Brain pericyte (primary cell): ENCODE measurements at regions not wholly inside any gene's neighbourhood (a gene's known extent, or its start where the extent isn't known, plus 50 kb on each side); places are given as distances from the start of the nearest gene placed in this dataset.
A peak's percentile ranks its signal among the peaks of the same experiment; 100 is the strongest.

Source experiments
- DNase-seq: peaks from one replicate; pipeline ENCODE4 v3.0.0-alpha.2; 2012; ENCODE audit warnings: low read depth, low spot score

DNA sequence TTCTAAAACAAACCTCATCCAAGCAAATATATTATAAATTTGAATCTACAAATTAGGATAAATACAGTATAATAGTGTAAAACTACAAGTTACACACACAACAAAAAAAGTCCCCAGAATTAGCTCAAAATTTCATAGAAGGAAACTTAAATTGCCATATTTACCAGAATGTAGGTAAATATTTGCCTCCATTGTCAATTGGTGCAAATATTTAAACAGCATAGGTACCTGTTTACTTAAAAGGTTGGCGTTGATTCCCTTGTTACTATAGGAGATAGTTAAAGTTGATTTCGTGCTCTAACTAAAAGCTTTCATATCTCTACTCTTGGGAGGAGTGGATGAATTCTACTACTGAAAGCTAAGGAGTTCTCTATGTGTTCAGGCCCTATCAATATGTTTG, 111.6 kb upstream of the TENT5A start:
- DNase-seq, result no peak

DNA sequence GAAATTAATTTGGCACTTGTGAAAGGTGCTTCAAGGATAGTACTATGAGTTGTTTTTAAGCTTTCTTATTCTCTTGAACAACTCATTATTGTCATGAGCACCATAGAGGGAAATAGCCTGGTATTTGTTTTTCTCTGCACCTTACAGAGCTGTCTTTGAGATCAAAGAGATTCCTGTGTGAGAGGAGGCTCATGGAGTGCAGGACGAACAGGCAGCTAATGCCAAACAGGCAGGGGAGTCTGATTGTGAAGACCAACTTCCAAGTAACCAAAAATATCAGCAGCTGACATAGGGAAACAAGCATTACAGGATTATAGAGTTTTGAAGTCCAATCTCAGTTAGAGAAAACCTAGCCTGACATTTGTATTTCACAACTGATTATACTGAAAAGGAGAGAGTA, 110.6 kb upstream of the TENT5A start:
- DNase-seq, result no peak

DNA sequence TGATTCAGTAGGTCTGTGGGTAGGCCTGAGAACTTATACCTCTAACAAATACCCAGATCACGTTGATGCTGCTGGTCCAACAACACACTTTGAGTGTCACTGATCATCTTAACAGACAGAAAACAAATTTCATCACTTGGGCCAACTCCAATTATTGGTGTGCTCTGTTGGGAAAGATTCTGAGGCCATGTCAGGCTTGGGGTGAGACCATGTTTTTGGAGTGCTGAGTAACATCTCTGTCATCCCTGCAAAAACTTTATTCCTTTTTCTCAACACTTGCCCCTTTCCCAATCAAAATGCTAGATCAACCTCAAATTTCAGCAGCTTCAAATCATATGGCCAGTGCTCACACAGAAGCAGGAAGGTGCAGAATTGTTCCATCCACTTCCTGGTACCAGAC, 108.8 kb upstream of the TENT5A start:
- no peak for DNase-seq

DNA sequence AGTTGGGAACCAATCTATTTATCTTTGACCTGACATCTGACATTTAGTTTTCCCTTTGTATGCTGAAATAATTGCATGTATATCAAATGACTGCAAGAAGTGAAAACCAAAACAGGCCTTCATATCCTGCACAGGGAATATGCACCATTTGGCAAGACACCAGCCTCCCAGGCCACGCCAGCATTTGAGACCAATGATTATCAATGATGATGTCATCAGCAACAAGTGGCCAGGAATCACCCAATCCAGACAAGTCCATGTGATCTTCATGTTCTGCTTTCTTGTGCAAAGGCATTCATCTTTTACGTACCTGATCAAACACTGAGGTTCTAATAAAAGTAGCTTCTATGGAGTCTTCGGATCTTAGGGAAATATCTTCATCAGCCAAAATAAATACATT, 107.4 kb upstream of the TENT5A start:
- no peak for DNase-seq

DNA sequence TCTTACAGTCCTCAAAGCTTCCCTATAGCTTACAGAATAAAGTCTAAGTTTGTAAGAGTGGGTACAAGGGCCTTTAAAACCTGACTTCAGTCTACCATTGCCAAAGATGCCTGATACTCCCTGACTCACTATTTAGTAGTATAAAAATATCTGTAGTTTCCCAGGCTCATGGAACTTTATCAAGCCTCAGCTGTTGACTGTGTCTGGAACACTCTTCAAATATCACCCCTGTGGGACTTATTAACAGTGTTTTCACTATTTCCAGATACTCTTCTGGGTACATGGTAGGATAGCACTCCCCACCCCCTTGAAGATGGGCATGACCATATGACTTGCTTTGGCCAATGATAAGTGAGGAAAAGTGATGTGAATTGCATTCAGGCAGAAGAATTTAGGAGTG, 105.3 kb upstream of the TENT5A start:
- no peak for DNase-seq

DNA sequence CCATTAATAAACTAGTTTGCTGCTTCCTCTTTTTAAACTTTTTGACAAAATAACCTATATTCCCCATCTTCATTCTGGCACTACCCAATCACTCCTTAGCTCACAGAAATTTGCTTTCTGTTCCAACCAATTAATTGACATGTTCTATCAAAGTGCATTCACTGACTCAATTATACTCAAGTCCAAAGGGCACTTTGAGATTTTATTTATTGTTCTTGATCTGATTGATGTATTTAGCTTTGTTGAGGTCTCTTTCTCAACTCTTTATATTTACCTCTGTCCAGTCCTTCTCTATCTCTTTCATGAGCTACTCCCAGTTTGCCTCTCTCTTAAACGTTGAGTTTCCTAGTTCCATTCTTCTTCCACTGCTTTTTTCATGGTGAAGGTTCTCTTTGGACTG, 104.4 kb upstream of the TENT5A start:
- no peak for DNase-seq

DNA sequence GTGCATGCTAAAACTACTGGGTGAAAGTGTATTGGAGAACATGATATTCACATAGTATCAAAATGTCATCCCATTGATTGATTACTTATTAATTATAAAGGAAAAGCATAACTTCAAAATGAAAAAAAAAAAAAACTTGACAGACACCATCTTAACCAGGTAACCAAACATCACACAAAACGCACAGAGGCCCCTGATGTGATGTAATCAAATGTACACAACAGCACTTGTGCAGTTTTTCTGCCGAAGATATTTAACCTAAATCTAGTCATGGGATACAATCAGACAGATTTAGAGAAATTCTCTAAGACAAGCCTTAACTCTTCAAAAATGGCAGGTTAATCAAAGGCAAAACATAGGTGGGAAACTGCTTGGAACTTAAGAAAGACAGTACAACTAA, 102.0 kb upstream of the TENT5A start:
- no peak for DNase-seq

DNA sequence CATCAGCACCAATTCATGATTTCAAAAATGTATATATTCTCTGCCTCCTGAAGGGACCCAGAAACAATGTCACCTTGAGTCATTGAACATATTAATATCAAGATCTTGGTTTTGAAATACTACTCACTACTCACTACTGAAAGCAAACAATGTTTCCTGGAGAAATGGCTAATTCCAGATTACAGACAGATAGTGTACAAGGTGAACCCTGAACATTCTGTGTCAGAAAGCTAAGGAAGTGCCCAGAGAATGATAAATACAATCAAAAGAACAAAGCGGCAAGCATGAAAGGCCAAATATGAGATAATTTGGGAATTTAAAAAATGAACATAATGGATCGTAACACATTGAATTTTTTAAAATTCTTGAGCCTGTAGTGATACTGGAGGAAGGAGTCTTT, 101.5 kb upstream of the TENT5A start:
- DNase-seq, result no peak

DNA sequence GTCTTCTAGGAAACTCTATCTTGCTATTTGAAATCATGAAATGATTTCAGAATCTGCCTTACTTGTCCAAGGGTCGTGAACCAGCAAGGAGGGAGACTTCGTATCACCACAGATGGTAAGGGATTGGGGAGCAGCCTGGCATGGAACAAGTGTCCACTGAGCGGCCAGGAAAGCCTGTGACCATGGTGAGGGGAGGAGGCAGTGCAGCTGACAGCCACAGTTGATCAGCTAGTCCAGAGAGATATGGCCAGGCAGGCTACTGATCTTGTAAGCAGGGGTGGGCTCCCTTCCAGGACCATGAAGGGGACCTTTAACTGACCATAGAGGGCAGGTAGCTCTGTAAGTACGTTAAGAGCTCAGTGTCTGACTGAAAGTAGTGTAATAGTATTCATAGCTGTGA, 96.8 kb upstream of the TENT5A start:
- no peak for DNase-seq

DNA sequence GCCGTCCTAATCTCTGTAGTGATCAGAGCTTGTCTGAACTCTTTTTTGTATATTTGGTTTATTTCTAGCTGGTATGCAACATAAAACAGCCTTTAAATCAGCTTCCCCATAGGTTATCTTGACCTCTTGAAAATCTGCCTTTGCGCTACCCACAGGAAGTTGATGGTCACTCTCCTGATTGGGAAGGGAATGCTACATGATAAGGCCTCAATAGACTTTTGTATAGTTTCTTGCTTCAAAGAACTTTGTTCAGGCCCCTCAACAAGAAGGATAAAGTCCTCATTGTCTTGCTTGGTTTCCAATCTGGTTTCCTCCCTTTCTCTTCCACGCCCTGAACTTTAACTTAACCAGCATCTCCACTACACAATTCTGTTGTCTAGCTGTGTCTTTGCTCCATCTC, 95.4 kb upstream of the TENT5A start:
- DNase-seq, result no peak

DNA sequence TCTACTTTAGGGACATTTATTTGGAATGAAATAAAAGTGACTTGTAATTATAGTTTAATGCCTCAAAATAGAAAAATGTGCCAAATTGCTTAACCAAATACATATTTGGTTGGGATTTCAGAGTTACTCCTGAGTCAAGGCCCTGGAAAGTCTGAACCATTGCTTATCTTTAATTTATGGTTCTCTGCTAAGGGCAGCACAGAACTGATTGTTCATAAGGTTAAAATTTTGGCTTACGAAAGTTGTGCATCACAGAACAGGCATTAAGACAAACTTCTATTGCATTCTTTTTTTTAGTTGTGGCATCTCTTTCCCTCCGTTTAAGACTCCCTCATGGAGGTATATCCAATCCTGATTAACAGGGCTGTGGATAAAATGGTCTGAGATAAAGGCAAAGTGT, 92.2 kb upstream of the TENT5A start:
- DNase-seq, result no peak

DNA sequence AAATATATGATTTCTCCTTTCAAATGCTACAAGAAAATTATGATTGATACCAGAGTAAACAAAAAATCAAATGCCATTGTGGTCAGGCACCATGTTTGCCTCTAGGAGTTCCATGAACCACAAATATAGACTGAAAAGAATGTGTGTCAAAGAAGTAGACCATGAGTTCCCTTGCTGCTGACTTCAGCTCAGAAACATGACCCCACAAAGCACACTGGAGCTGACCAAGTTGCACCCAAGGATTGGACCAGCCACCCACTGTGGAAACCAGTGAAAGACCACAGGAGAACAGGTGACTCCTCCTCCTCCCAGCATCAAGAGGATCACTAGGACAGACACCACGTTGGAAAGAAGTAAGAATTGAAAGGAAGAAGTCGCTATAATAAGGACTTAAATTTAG, 90.8 kb upstream of the TENT5A start:
- DNase-seq, result no peak

DNA sequence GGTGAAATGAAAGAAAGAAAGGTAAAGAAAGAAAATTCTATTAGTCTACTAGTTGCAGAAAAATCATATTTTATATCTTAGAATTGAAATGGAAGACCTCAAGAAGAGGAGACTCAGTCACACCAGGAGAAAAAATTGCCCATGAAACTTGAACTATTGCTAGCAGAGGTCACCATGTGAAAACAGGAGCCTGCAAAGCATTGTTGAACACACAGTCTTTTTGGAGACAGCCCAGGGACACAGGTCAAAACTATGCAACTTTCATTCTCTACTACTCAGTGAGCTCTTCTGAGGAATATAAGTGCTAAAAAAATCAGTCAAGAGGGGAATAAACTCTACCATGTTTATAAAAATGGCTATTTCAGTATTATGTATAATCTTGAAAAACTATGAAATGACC, 89.8 kb upstream of the TENT5A start:
- DNase-seq, result no peak

DNA sequence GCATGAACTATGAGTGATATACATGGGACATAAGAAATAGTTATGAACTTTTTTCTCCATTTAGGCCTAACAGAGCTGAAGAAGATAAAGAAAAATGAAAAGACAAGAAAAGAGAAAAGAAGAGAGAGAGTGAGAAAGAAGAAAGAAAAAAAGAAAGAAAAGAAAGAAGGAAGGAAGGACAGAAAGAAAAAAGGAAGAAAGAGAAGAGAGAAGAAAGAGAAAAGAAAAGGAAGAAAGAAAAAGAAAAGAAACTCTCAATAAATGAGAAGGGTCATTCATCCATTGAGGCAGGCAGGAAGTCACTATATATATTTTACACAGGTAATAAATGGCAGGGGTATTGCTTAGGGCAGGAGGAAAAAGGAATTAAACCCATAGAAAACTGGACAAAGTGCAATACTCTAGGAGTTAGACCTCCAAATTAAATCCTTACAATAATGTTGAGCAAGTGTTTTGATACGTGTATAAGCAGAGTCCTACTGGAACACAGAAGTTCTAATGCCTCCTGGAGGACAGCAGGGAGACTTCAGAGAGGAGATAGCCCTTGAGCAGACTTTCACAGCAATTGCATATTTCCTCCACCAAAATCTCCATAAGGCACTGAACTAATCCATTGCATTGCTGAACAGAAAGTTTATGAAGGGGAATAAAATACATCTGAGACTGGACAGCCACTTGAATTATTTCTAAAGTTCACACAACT, 86.4 kb upstream of the TENT5A start:
- DNase-seq, result no peak

DNA sequence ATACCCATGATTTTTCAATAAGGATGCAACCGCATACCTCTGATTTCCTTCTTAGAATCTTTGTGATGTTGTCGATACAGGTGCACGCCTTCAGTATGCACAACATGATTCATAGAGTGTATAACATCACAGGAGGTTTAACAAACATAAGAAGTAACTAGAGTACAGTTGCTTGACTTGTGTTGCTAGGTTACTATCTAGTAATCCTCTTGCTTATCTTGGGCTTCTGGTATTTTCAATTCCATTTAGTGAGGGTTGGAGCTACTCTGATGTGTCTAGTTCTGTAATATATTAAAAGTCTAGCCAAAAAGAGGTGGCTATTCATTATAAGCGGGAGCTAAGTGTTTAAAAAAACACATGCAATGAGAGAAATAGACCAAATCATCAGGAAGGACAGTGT, 85.5 kb upstream of the TENT5A start:
- DNase-seq, result no peak

DNA sequence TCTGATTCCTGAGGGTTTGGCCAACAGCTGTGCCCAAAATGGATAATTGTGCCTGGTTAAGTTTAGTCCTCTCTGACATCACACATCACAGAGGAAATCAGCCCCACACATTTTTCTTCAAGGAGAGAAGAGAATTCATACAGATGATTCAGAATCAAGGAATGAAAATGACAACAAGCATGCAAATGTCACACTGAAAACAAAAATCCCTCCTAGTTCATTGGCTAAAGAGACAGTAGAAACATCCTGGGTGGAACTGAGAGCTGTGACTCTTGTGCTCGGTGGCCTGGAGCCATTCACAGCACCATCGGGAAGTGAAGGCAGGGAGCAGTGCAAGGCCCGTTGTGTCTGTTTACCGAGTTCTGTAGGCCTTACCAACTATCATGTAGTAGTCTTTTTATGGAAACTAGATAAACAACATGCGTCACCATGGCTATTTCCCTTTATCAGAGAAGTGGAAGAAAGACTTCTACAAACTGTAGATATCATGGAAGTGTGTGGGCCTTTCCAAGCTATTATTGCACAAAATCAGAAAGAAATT, 81.7 kb upstream of the TENT5A start:
- peak; percentile 13 for DNase-seq

DNA sequence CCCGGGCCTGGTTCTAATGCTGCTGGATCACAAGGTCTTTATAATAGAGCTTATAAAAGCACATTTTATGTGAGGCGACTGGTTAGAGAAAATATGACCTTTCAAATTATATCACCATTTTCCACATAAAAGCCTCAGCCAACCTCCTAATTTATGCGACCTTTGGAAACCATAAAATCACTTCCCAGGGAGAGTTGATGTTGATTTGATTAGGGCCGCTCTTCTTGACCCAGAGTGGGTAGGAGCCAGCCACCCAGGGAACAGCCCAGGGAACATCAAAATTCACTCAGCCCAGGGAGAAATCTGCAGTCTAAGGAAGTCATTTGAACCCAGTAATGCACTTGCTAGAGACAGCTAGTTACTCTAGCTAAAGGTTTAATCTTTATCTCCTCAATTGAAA, 79.8 kb upstream of the TENT5A start:
- no peak for DNase-seq

DNA sequence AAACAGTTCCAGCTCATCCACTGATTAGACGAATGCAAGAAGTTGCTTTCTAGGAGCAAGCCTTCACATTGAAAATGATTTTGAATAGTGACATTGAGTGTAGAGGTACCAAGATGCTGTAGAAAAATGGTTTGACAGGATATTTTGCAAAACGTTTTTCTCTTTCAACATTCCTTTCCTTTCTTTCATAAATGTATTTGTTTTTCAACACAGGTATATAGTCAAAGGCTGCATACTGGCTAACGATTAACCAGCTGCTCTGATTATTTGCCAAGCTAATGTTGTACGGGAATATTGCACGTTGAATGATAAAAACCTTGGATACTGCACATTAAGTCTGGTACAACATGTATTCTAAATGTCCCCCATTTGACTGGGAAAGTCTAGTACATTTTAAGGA, 78.8 kb upstream of the TENT5A start:
- no peak for DNase-seq

DNA sequence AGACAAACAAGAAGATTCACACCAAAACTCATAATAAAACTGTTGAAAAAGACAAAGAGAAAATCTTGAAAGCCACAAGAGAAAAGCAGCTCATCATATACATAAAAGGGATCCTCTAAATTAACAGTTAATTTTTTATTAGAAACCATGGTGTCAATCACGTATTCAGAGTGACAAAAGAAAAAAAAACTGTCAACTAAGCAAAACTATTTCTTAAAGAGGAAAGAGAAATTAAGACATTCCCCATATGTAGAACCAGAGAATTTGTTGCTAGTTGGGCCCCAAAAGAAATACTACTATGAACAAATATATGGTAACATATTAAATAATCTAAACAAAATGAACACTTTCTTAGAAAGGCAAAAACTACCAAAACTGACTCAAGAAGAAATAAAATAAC, 74.3 kb upstream of the TENT5A start:
- no peak for DNase-seq

DNA sequence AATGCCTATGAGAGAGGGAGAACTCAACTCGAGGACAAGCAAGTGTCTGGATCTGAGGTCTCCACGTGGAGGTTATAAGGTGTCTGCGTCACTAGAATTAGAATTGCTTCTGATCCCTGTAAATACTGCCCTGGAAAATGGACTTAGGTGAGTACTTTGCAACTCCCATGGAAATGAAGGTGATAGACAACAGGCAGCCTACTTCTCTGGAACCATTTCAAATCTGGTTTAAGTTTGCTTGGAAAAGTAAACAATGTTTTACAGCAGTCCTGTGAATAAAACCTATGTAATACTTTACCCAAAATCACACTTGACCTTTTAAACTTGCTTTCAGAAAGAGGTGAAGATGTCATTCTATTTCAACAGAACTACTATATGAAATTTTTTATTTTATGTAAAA, 70.1 kb upstream of the TENT5A start:
- DNase-seq, result no peak

DNA sequence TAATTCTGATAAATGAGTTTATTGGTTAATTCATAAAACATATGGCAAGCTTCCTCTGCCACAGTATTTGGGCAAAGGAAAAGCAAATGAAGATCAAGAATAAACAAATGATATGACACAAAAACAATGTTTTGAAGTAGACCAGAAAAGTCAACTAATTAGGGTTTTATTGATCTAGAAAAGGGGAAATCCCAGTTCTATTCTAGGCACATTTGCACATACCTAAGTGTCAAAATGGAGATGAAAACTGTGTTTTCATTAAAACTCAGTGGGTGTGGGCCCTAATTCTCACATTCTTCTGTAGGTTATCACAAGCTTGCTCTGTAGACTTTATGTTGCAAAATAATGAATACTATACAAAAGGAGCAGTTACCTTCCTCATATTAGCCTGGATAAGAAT, 69.0 kb upstream of the TENT5A start:
- DNase-seq, result no peak

DNA sequence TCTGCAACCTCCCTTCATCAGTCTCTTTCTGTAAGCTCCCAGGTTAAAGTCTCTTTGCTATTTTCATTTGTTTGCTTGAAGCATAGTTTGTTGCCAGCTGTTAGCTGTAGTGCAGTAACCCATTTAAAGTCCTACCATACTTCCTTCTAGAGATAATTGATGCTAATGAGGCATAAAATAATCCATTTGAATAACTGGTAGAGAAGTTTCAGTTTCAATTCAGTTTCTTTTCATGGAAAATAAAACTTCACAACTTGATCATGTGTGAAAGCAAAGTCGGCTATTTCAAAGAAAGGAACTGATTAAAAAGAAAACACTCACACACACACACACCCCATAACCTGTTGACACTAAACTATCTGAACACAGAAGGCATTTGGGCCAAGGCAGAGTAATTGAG, 68.5 kb upstream of the TENT5A start:
- DNase-seq, result no peak

DNA sequence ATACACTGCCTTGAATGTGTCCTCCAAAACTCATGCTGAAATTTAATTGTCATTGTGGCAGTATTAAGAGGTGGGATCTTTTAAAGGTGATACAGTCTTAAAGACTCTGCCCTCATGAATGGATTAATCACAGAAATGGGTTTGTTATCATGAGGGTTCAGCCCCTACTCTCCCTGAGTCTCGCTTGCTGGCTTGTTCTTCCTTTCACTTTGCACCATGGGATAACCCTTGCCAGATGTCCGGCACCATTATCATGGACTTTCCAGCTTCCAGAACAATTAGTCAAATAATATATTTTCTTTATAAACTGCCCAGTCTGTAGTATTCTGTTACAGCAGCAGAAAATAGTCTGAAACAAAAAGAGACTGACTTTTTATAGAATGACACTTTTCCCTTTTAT, 67.9 kb upstream of the TENT5A start:
- no peak for DNase-seq

DNA sequence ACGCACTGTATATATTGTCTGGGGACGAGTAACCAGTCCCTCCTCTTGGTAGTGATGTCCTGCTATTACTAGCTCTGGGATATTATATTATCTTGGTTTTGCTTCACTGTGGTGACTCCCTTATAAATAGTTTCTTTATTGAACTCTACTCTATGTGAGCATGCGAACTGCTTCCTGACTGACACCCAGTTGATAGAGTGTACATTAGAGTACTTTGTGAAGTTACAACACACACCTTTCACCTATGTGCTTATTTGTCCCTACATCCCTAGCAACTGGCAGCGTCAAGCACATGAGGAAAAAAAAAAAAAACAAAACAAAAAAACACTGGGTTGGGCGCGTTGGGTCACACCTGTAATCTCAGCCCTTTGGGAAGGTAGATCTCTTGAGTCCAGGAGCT, 67.3 kb upstream of the TENT5A start:
- DNase-seq, result no peak
